ENCODE measurements at regions not wholly inside any gene's neighbourhood (a gene's known extent, or its start where the extent isn't known, plus 50 kb on each side); places are given as distances from the start of the nearest gene placed in this dataset.
"Not testable (repeated sequence)": the region's sequence is repeated elsewhere in the genome, so short reads cannot be mapped to it uniquely, and the experiment has no call there.

DNA sequence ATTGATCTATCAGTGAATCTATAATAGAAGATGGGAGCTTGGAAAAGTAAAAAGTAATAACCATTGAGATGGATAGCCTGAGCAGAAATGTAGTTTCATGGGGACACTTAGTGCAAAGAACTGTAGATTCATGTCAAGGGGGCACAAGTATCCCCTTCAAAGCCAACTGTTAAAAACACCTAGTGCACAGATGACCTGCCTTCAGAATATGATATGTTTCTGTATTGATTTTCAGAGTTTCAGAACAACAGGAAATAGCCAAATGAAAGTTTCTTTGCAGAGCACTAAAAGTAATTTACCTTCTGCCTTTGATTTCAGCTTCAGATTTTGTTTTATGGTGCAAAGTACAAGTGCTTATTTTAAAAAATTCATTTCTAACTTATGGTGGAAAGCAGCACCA lies 169.9 kb downstream of the SPDYE17 start:
- H3K27ac ChIP-seq (ENCODE audit: insufficient read depth, low read depth, low read length); POLR2A ChIA-PET; dilution Hi-C loops (cut with MboI; ENCODE audit: extremely low pct_ligation_motif_present, low sequenced_read_pairs); H3K9ac ChIP-seq (replicated peaks; ENCODE audit: extremely low read depth, insufficient read depth, low read length); H3K4me3 ChIP-seq (replicated peaks in 1 of 3; ENCODE audit: insufficient read depth in 1 of 3, low read depth in 1 of 3, low read length in 3 of 3); H3K9me1 ChIP-seq (replicated peaks; ENCODE audit: control insufficient read depth, extremely low read depth, insufficient read depth, low read length); CTCF ChIA-PET; BruUV-seq (replicated peaks); H3K27me3 ChIP-seq (ENCODE audit: control insufficient read depth in 2 of 2, insufficient read depth in 2 of 2, low read length in 2 of 2); H3K9me3 ChIP-seq (replicated peaks; ENCODE audit: control insufficient read depth, insufficient read depth, low read length); H2AFZ ChIP-seq (ENCODE audit: low read depth, low read length); H3K79me2 ChIP-seq (ENCODE audit: control insufficient read depth, insufficient read depth, low read length); FAIRE-seq; H4K20me1 ChIP-seq (replicated peaks; ENCODE audit: control insufficient read depth, extremely low read depth, insufficient read depth, low read length); H3K4me2 ChIP-seq (ENCODE audit: insufficient read depth, low read length); DNase-seq (ENCODE audit: low read depth, low spot score); H3K4me1 ChIP-seq (ENCODE audit: control insufficient read depth, extremely low read depth, insufficient read depth, low read length); intact Hi-C loops (cut with micrococcal nuclease); H3K36me3 ChIP-seq (ENCODE audit: control insufficient read depth in 2 of 2, extremely low read depth in 1 of 2, insufficient read depth in 2 of 2, low read length in 2 of 2): not testable (repeated sequence)

DNA sequence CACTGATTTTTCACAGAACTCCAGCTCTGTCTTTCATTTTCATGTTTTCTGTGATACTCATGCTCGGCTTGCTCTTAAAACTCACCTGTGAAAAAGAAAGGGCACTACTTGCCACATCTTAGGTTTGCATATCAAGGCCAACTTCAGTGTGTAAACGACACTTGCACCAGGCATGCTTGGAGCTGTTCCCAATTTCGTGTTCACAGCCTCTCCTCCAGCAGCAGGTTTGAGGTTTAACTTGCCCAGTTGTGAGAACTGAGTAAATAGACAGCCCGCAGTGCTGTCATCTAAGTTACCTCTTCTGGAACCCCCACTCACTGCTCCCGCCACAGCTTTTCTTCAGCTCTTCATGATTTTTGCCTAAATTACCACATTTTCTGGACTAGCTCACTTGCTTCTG lies 172.2 kb downstream of the SPDYE17 start:
- H3K4me1 ChIP-seq (ENCODE audit: control insufficient read depth, extremely low read depth, insufficient read depth, low read length); DNase-seq (ENCODE audit: low read depth, low spot score); dilution Hi-C loops (cut with MboI; ENCODE audit: extremely low pct_ligation_motif_present, low sequenced_read_pairs); POLR2A ChIA-PET; H3K36me3 ChIP-seq (ENCODE audit: control insufficient read depth in 2 of 2, extremely low read depth in 1 of 2, insufficient read depth in 2 of 2, low read length in 2 of 2); H3K9ac ChIP-seq (replicated peaks; ENCODE audit: extremely low read depth, insufficient read depth, low read length); H3K9me3 ChIP-seq (replicated peaks; ENCODE audit: control insufficient read depth, insufficient read depth, low read length); FAIRE-seq; H3K4me2 ChIP-seq (ENCODE audit: insufficient read depth, low read length); H4K20me1 ChIP-seq (replicated peaks; ENCODE audit: control insufficient read depth, extremely low read depth, insufficient read depth, low read length); H3K27me3 ChIP-seq (ENCODE audit: control insufficient read depth in 2 of 2, insufficient read depth in 2 of 2, low read length in 2 of 2); H3K79me2 ChIP-seq (ENCODE audit: control insufficient read depth, insufficient read depth, low read length); H3K9me1 ChIP-seq (replicated peaks; ENCODE audit: control insufficient read depth, extremely low read depth, insufficient read depth, low read length); CTCF ChIA-PET; BruUV-seq (replicated peaks); H3K27ac ChIP-seq (ENCODE audit: insufficient read depth, low read depth, low read length); H3K4me3 ChIP-seq (replicated peaks in 1 of 3; ENCODE audit: insufficient read depth in 1 of 3, low read depth in 1 of 3, low read length in 3 of 3); intact Hi-C loops (cut with micrococcal nuclease); H2AFZ ChIP-seq (ENCODE audit: low read depth, low read length): not testable (repeated sequence)

- dilution Hi-C loops (cut with MboI; ENCODE audit: extremely low pct_ligation_motif_present, low sequenced_read_pairs); FAIRE-seq; BruUV-seq (replicated peaks): not testable (repeated sequence)
Measured at GRCh38 chr7:76854631-76855030, 177.5 kb downstream of the SPDYE17 start.

DNA sequence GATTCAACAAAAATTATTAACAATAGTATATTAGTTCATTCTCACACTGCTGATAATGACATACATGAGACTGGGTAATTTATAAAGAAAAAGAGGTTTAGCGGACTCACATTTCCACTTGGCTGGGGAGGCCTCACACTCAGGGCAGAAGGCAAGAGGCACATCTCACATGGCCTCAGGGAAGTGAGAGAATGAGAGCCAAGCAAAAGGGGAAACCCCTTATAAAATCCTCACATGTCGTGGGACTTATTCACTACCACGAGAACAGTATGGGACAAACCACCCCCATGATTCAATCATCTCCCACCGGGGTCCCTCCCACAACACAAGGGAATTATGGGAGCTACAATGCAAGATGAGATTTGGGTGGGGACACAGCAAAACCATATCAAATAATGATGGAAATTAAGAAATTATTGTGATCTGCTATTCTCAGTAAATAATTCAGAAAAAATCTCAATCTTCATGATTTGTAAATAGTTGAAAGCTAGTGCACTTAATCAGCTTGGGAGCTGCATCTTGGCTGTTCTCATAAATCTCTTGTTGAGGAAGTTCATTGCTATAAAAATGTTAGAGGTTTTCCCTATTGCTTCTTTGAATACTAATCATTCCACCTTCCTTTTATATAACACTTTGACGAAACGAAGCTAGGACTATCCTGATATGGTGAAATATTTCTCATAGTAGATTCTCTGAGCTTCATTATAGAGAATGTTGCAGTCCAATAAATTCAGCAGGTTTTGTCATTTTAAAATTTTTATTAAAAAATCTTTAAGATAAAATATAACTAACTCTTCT lies 179.2 kb downstream of the SPDYE17 start:
- H3K27me3 ChIP-seq (ENCODE audit: control insufficient read depth in 2 of 2, insufficient read depth in 2 of 2, low read length in 2 of 2); dilution Hi-C loops (cut with MboI; ENCODE audit: extremely low pct_ligation_motif_present, low sequenced_read_pairs); intact Hi-C loops (cut with micrococcal nuclease); H3K9me1 ChIP-seq (replicated peaks; ENCODE audit: control insufficient read depth, extremely low read depth, insufficient read depth, low read length); CTCF ChIA-PET; H3K9me3 ChIP-seq (replicated peaks; ENCODE audit: control insufficient read depth, insufficient read depth, low read length); DNase-seq (ENCODE audit: low read depth, low spot score); H2AFZ ChIP-seq (ENCODE audit: low read depth, low read length); H3K27ac ChIP-seq (ENCODE audit: insufficient read depth, low read depth, low read length); H3K4me3 ChIP-seq (replicated peaks in 1 of 3; ENCODE audit: insufficient read depth in 1 of 3, low read depth in 1 of 3, low read length in 3 of 3); H4K20me1 ChIP-seq (replicated peaks; ENCODE audit: control insufficient read depth, extremely low read depth, insufficient read depth, low read length); BruUV-seq (replicated peaks); H3K4me1 ChIP-seq (ENCODE audit: control insufficient read depth, extremely low read depth, insufficient read depth, low read length); H3K36me3 ChIP-seq (ENCODE audit: control insufficient read depth in 2 of 2, extremely low read depth in 1 of 2, insufficient read depth in 2 of 2, low read length in 2 of 2); FAIRE-seq; H3K4me2 ChIP-seq (ENCODE audit: insufficient read depth, low read length); H3K79me2 ChIP-seq (ENCODE audit: control insufficient read depth, insufficient read depth, low read length); POLR2A ChIA-PET; H3K9ac ChIP-seq (replicated peaks; ENCODE audit: extremely low read depth, insufficient read depth, low read length): not testable (repeated sequence)

More at GRCh38 chr7:76854631-76855030, 177.5 kb downstream of the SPDYE17 start:
- H3K9ac ChIP-seq (replicated peaks; ENCODE audit: extremely low read depth, insufficient read depth, low read length); H2AFZ ChIP-seq (ENCODE audit: low read depth, low read length); H3K4me2 ChIP-seq (ENCODE audit: insufficient read depth, low read length); H3K4me3 ChIP-seq (replicated peaks in 1 of 3; ENCODE audit: insufficient read depth in 1 of 3, low read depth in 1 of 3, low read length in 3 of 3); H3K27ac ChIP-seq (ENCODE audit: insufficient read depth, low read depth, low read length); POLR2A ChIA-PET; DNase-seq (ENCODE audit: low read depth, low spot score); intact Hi-C loops (cut with micrococcal nuclease); H4K20me1 ChIP-seq (replicated peaks; ENCODE audit: control insufficient read depth, extremely low read depth, insufficient read depth, low read length); H3K79me2 ChIP-seq (ENCODE audit: control insufficient read depth, insufficient read depth, low read length); H3K27me3 ChIP-seq (ENCODE audit: control insufficient read depth in 2 of 2, insufficient read depth in 2 of 2, low read length in 2 of 2); H3K9me3 ChIP-seq (replicated peaks; ENCODE audit: control insufficient read depth, insufficient read depth, low read length); H3K36me3 ChIP-seq (ENCODE audit: control insufficient read depth in 2 of 2, extremely low read depth in 1 of 2, insufficient read depth in 2 of 2, low read length in 2 of 2); H3K9me1 ChIP-seq (replicated peaks; ENCODE audit: control insufficient read depth, extremely low read depth, insufficient read depth, low read length); H3K4me1 ChIP-seq (ENCODE audit: control insufficient read depth, extremely low read depth, insufficient read depth, low read length); CTCF ChIA-PET: not testable (repeated sequence)

Measured in endothelial cell of umbilical vein (primary cell).